Fibroblast of lung (primary cell): ENCODE measurements at regions not wholly inside any gene's neighbourhood (a gene's known extent, or its start where the extent isn't known, plus 50 kb on each side); places are given as distances from the start of the nearest gene placed in this dataset.

ENCODE experiments used
- DNase-seq, 2 donors: peaks; one replicate each; pipeline versions ENCODE4 v3.0.0 to v3.0.0-alpha.2; 2010; ENCODE audit warnings: low read depth in 2 of 2
- H2AFZ ChIP-seq: 2 replicates; pipeline ENCODE4 v1.5.1; 2012; ENCODE audit warnings: low read length, control low read depth, inconsistent platforms
- H3K27ac ChIP-seq: 2 replicates; pipeline ENCODE4 v1.5.1; 2011; ENCODE audit warnings: low read length, control low read depth; ENCODE audit not compliant: insufficient read depth
- H3K27me3 ChIP-seq: 2 replicates; pipeline ENCODE4 v1.5.1; 2011; ENCODE audit warnings: mild to moderate bottlenecking, low read length; ENCODE audit not compliant: control insufficient read depth, insufficient read depth
- H3K36me3 ChIP-seq: 2 replicates; pipeline ENCODE4 v1.5.1; 2011; ENCODE audit warnings: low read length; ENCODE audit not compliant: control insufficient read depth, insufficient read depth
- H3K4me1 ChIP-seq: 2 replicates; pipeline ENCODE4 v1.5.1; 2011; ENCODE audit warnings: low read length; ENCODE audit not compliant: control insufficient read depth, insufficient read depth; ENCODE audit errors: extremely low read depth
- H3K4me2 ChIP-seq: 2 replicates; pipeline ENCODE4 v1.5.1; 2011; ENCODE audit warnings: low read length, control low read depth; ENCODE audit not compliant: insufficient read depth; ENCODE audit errors: extremely low read depth
- H3K4me3 ChIP-seq, 4 experiments: fragments of 200-600 bp in 1 of 4; sonication (generic) in 1 of 4; replicated peaks in 1 of 4; 2 replicates each; pipeline ENCODE4 v1.5.1; 2011 to 2016; ENCODE audit warnings: low read length in 4 of 4, low read depth in 3 of 4, mild to moderate bottlenecking in 3 of 4, control low read depth in 2 of 4, inconsistent platforms in 1 of 4, mixed read lengths in 1 of 4; ENCODE audit not compliant: insufficient read depth in 1 of 4; ENCODE audit errors: control extremely low read depth in 1 of 4
- H3K79me2 ChIP-seq: 2 replicates; pipeline ENCODE4 v1.5.1; 2012; ENCODE audit warnings: mild to moderate bottlenecking, low read length, inconsistent platforms; ENCODE audit not compliant: control insufficient read depth, insufficient read depth
- H3K9ac ChIP-seq: 2 replicates; pipeline ENCODE4 v1.5.1; 2011; ENCODE audit warnings: mild to moderate bottlenecking, low read length, control low read depth; ENCODE audit not compliant: insufficient read depth
- H3K9me3 ChIP-seq: 2 replicates; pipeline ENCODE4 v1.5.1; 2012; ENCODE audit warnings: low read depth, low read length; ENCODE audit not compliant: control insufficient read depth, insufficient read depth
- H4K20me1 ChIP-seq: 2 replicates; pipeline ENCODE4 v1.5.1; 2011; ENCODE audit warnings: low read length; ENCODE audit not compliant: control insufficient read depth, insufficient read depth; ENCODE audit errors: extremely low read depth
- CTCF ChIP-seq, 2 donors: IDR thresholded peaks in 1 of 2; conservative IDR thresholded peaks in 1 of 2; 1 replicate in 1 of 2; 2 replicates in 1 of 2; pipeline ENCODE4 v1.5.1; 2011 to 2012; ENCODE audit warnings: low read length in 2 of 2, control low read depth in 1 of 2, inconsistent platforms in 1 of 2, low read depth in 1 of 2, mild to moderate bottlenecking in 1 of 2
- EZH2 ChIP-seq: IDR thresholded peaks from 2 replicates; pipeline ENCODE4 v1.5.1; 2012; ENCODE audit warnings: low read length, control low read depth, mild to moderate bottlenecking; ENCODE audit errors: missing control alignments

- Histone ChIP-seq H3K4me3 (no peak overlapping the region), H3K9me3 (no peaks in the 10 kb centered on the region), H3K4me2 (no peak overlapping the region), H2AFZ (no peak overlapping the region), H3K36me3 (no peaks in the 10 kb centered on the region), H3K27ac (no peak overlapping the region), H4K20me1 (no peaks in the 10 kb centered on the region), H3K79me2 (no peaks in the 10 kb centered on the region), H3K4me1 (no peaks in the 10 kb centered on the region), H3K9ac (no peak overlapping the region), H3K27me3 (no peaks in the 10 kb centered on the region)
- TF ChIP-seq EZH2 (no peak), CTCF (conservative IDR thresholded peaks at IDR 0.05 in 1 of 2, IDR thresholded peaks at IDR 0.05 in 1 of 2; ENCODE audit: low read depth in 1 of 2, low read length in 2 of 2) (no peak)
- DNase-seq = no peak
These were observed 171.0 kb downstream of the DHX15 start for GRCh38 chr4:24413311-24413784.

- H3K27me3 ChIP-seq = no peaks in the 10 kb centered on the region
- no peak for DNase-seq
- H3K9me3 ChIP-seq = no peaks in the 10 kb centered on the region
- H4K20me1 ChIP-seq = no peaks in the 10 kb centered on the region
- H3K36me3 ChIP-seq = no peaks in the 10 kb centered on the region
- no peak overlapping the region for H3K4me2 ChIP-seq
- no peaks in the 10 kb centered on the region for H3K79me2 ChIP-seq
- H2AFZ ChIP-seq = no peak overlapping the region
- no peak for TF ChIP-seq EZH2
- TF ChIP-seq CTCF (conservative IDR thresholded peaks at IDR 0.05 in 1 of 2, IDR thresholded peaks at IDR 0.05 in 1 of 2; ENCODE audit: low read depth in 1 of 2, low read length in 2 of 2) = no peak
- H3K9ac ChIP-seq = no peak overlapping the region
- no peak overlapping the region for H3K4me3 ChIP-seq
- no peaks in the 10 kb centered on the region for H3K4me1 ChIP-seq
- H3K27ac ChIP-seq = no peak overlapping the region
These were observed 172.5 kb downstream of the DHX15 start for GRCh38 chr4:24411806-24412205.

- Histone ChIP-seq H2AFZ (no peak overlapping the region), H3K9ac (no peak overlapping the region), H3K4me2 (no peak overlapping the region), H3K36me3 (no peaks in the 10 kb centered on the region), H4K20me1 (no peaks in the 10 kb centered on the region), H3K79me2 (no peaks in the 10 kb centered on the region), H3K27me3 (no peaks in the 10 kb centered on the region), H3K4me3 (no peak overlapping the region), H3K4me1 (no peaks in the 10 kb centered on the region), H3K9me3 (no peaks in the 10 kb centered on the region), H3K27ac (no peak overlapping the region)
- TF ChIP-seq EZH2 = no peak
- TF ChIP-seq CTCF (conservative IDR thresholded peaks at IDR 0.05 in 1 of 2, IDR thresholded peaks at IDR 0.05 in 1 of 2; ENCODE audit: low read depth in 1 of 2, low read length in 2 of 2) = no peak
- no peak for DNase-seq
These were observed 173.1 kb downstream of the DHX15 start for GRCh38 chr4:24411299-24411698.
